Ectodermal cell (in vitro differentiated cells): ENCODE measurements at regions not wholly inside any gene's neighbourhood (a gene's known extent, or its start where the extent isn't known, plus 50 kb on each side); places are given as distances from the start of the nearest gene placed in this dataset.

Experiments
- H3K27ac ChIP-seq: 2 replicates; pipeline ENCODE4 v1.7.0; 2013; ENCODE audit warnings: mild to moderate bottlenecking, low read depth, low read length; ENCODE audit not compliant: insufficient read depth, poor library complexity, severe bottlenecking
- H3K27me3 ChIP-seq: 2 replicates; pipeline ENCODE4 v1.7.0; 2013; ENCODE audit warnings: mild to moderate bottlenecking, low read length; ENCODE audit not compliant: insufficient read depth, control insufficient read depth, poor library complexity, severe bottlenecking
- H3K36me3 ChIP-seq: one replicate; pipeline ENCODE4 v1.7.0; 2013; ENCODE audit warnings: low read length; ENCODE audit not compliant: control insufficient read depth, insufficient read depth
- H3K4me1 ChIP-seq: one replicate; pipeline ENCODE4 v1.7.0; 2013; ENCODE audit warnings: low read length; ENCODE audit not compliant: control insufficient read depth, insufficient read depth
- H3K4me3 ChIP-seq: 2 replicates; pipeline ENCODE4 v1.7.0; 2013; ENCODE audit warnings: low read depth, low read length, control low read depth; ENCODE audit not compliant: insufficient read depth
- H3K9me3 ChIP-seq: 2 replicates; pipeline ENCODE4 v1.7.0; 2013; ENCODE audit warnings: mild to moderate bottlenecking, low read length, moderate library complexity; ENCODE audit not compliant: control insufficient read depth
- WGBS, 2 experiments: methylation state at CpG; one replicate each; pipeline ENCODE4 v1.1.7; 2013; ENCODE audit warnings: missing lambda C conversion rate in 2 of 2; 5-methylcytosine and 5-hydroxymethylcytosine counted together

- Histone ChIP-seq H3K4me3 (no peak overlapping the region), H3K9me3 (no peaks in the 10 kb centered on the region), H3K36me3 (no peaks in the 10 kb centered on the region), H3K27me3 (no peaks in the 10 kb centered on the region), H3K4me1 (no peaks in the 10 kb centered on the region), H3K27ac (no peak overlapping the region)
- WGBS, 2 experiments: 55 to 60% methylated on average over 5 of the region's 5 CpGs
Observed at GRCh38 chr4:38308728-38309311, 348.6 kb downstream of the PTTG2 start.

- H3K27me3 ChIP-seq: no peaks in the 10 kb centered on the region
- 83 to 92% methylated on average over 1 of the region's 1 CpG for WGBS, 2 experiments
- no peaks in the 10 kb centered on the region for H3K4me1 ChIP-seq
- H3K4me3 ChIP-seq: no peak overlapping the region
- H3K36me3 ChIP-seq: no peaks in the 10 kb centered on the region
- H3K27ac ChIP-seq: no peak overlapping the region
- H3K9me3 ChIP-seq: no peaks in the 10 kb centered on the region
Observed at GRCh38 chr4:38309471-38309870, 349.3 kb downstream of the PTTG2 start.

- no peak overlapping the region for H3K27ac ChIP-seq
- no peak overlapping the region for H3K4me3 ChIP-seq
- no peaks in the 10 kb centered on the region for H3K4me1 ChIP-seq
- no peaks in the 10 kb centered on the region for H3K9me3 ChIP-seq
- H3K36me3 ChIP-seq: no peaks in the 10 kb centered on the region
- no peaks in the 10 kb centered on the region for H3K27me3 ChIP-seq
- WGBS, 2 experiments: 78 to 80% methylated on average over 4 of the region's 4 CpGs
Observed at GRCh38 chr4:38310446-38311043, 350.3 kb downstream of the PTTG2 start.

- no peaks in the 10 kb centered on the region for H3K36me3 ChIP-seq
- no peaks in the 10 kb centered on the region for H3K27me3 ChIP-seq
- no peaks in the 10 kb centered on the region for H3K4me1 ChIP-seq
- H3K9me3 ChIP-seq: no peaks in the 10 kb centered on the region
- H3K27ac ChIP-seq: no peak overlapping the region
- 93 to 96% methylated on average over 7 to 8 of the region's 8 CpGs for WGBS, 2 experiments
- H3K4me3 ChIP-seq: no peak overlapping the region
Observed at GRCh38 chr4:38311495-38312126, 351.4 kb downstream of the PTTG2 start.

- H3K36me3 ChIP-seq: no peaks in the 10 kb centered on the region
- WGBS, 2 experiments: 91 to 94% methylated on average over 5 of the region's 5 CpGs
- no peaks in the 10 kb centered on the region for H3K27me3 ChIP-seq
- no peaks in the 10 kb centered on the region for H3K9me3 ChIP-seq
- H3K4me1 ChIP-seq: peaks cover 1% of the 10 kb centered on the region
- H3K27ac ChIP-seq: no peak overlapping the region
- H3K4me3 ChIP-seq: no peak overlapping the region
Observed at GRCh38 chr4:38313175-38313574, 350.8 kb upstream of the KLF3 start.

- no peak overlapping the region for H3K27ac ChIP-seq
- no peaks in the 10 kb centered on the region for H3K9me3 ChIP-seq
- 92 to 95% methylated on average over 4 of the region's 4 CpGs for WGBS, 2 experiments
- no peaks in the 10 kb centered on the region for H3K36me3 ChIP-seq
- H3K4me3 ChIP-seq: no peak overlapping the region
- peaks cover 7% of the 10 kb centered on the region for H3K4me1 ChIP-seq
- H3K27me3 ChIP-seq: no peaks in the 10 kb centered on the region
Observed at GRCh38 chr4:38313999-38314561, 349.9 kb upstream of the KLF3 start.

GRCh38 chr4:38314663-38315062 is 349.3 kb upstream of the KLF3 start:
- H3K36me3 ChIP-seq: no peaks in the 10 kb centered on the region
- H3K27me3 ChIP-seq: no peaks in the 10 kb centered on the region
- 73 to 78% methylated on average over 3 to 5 of the region's 5 CpGs for WGBS, 2 experiments
- H3K27ac ChIP-seq: no peak overlapping the region
- no peak overlapping the region for H3K4me3 ChIP-seq
- peaks cover 7% of the 10 kb centered on the region for H3K4me1 ChIP-seq
- H3K9me3 ChIP-seq: no peaks in the 10 kb centered on the region

- Histone ChIP-seq H3K9me3 (no peaks in the 10 kb centered on the region), H3K27me3 (no peaks in the 10 kb centered on the region), H3K36me3 (no peaks in the 10 kb centered on the region), H3K4me1 (peaks cover 7% of the 10 kb centered on the region), H3K27ac (no peak overlapping the region), H3K4me3 (no peak overlapping the region)
- WGBS, 2 experiments: 92 to 94% methylated on average over 5 of the region's 5 CpGs
Observed at GRCh38 chr4:38315286-38315685, 348.7 kb upstream of the KLF3 start.

- 93 to 94% methylated on average over 5 of the region's 5 CpGs for WGBS, 2 experiments
- H3K4me1 ChIP-seq: peaks cover 7% of the 10 kb centered on the region
- H3K27me3 ChIP-seq: no peaks in the 10 kb centered on the region
- no peak overlapping the region for H3K27ac ChIP-seq
- no peaks in the 10 kb centered on the region for H3K36me3 ChIP-seq
- no peak overlapping the region for H3K4me3 ChIP-seq
- no peaks in the 10 kb centered on the region for H3K9me3 ChIP-seq
Observed at GRCh38 chr4:38316045-38316444, 348.0 kb upstream of the KLF3 start.

- Histone ChIP-seq H3K27me3 (no peaks in the 10 kb centered on the region), H3K4me3 (no peak overlapping the region), H3K9me3 (no peaks in the 10 kb centered on the region), H3K4me1 (peaks cover 7% of the 10 kb centered on the region), H3K27ac (no peak overlapping the region), H3K36me3 (no peaks in the 10 kb centered on the region)
- 94 to 96% methylated on average over 3 of the region's 3 CpGs for WGBS, 2 experiments
Observed at GRCh38 chr4:38317041-38317674, 346.8 kb upstream of the KLF3 start.
